H7 (cell line): ENCODE measurements at regions not wholly inside any gene's neighbourhood (a gene's known extent, or its start where the extent isn't known, plus 50 kb on each side); places are given as distances from the start of the nearest gene placed in this dataset.
A peak's percentile ranks its signal among the peaks of the same experiment; 100 is the strongest.

Experiments
- DNase-seq: peaks from one replicate; pipeline ENCODE4 v3.0.0; 2012
- H3K27me3 ChIP-seq: 2 replicates; pipeline ENCODE4 v1.6.0; 2011; ENCODE audit warnings: mild to moderate bottlenecking, low read length; ENCODE audit not compliant: control insufficient read depth, insufficient read depth
- H3K36me3 ChIP-seq: replicated peaks from 2 replicates; pipeline ENCODE4 v1.5.1; 2011; ENCODE audit warnings: low read length; ENCODE audit not compliant: control insufficient read depth, insufficient read depth
- H3K4me3 ChIP-seq: 2 replicates; pipeline ENCODE4 v1.5.1; 2011; ENCODE audit warnings: low read depth, mild to moderate bottlenecking, control low read depth, low read length, moderate library complexity; ENCODE audit not compliant: insufficient read depth

- no peak for DNase-seq
- Histone ChIP-seq H3K27me3 (no peaks in the 10 kb centered on the region), H3K4me3 (no peak overlapping the region), H3K36me3 (no peaks in the 10 kb centered on the region)
Observed at GRCh38 chr2:128475427-128476211, 157.0 kb upstream of the HS6ST1 start.

GRCh38 chr2:128477026-128477820 lies 158.6 kb upstream of the HS6ST1 start:
- DNase-seq: no peak
- H3K27me3 ChIP-seq: no peaks in the 10 kb centered on the region
- no peak overlapping the region for H3K4me3 ChIP-seq
- H3K36me3 ChIP-seq: no peaks in the 10 kb centered on the region

- Histone ChIP-seq H3K27me3 (no peaks in the 10 kb centered on the region), H3K36me3 (no peaks in the 10 kb centered on the region), H3K4me3 (no peak overlapping the region)
- DNase-seq: no peak
Observed at GRCh38 chr2:128477891-128478290, 159.2 kb upstream of the HS6ST1 start.

- Histone ChIP-seq H3K36me3 (no peaks in the 10 kb centered on the region), H3K4me3 (no peak overlapping the region), H3K27me3 (no peaks in the 10 kb centered on the region)
- peak; percentile 54 for DNase-seq
Observed at GRCh38 chr2:128485761-128486639, 167.3 kb upstream of the HS6ST1 start.

- no peaks in the 10 kb centered on the region for H3K27me3 ChIP-seq
- peak; percentile 12 for DNase-seq
- no peaks in the 10 kb centered on the region for H3K36me3 ChIP-seq
- H3K4me3 ChIP-seq: no peak overlapping the region
Observed at GRCh38 chr2:128486640-128487375, 168.1 kb upstream of the HS6ST1 start.

GRCh38 chr2:128487650-128488387 lies 169.2 kb upstream of the HS6ST1 start:
- H3K27me3 ChIP-seq: no peaks in the 10 kb centered on the region
- peak; percentile 41 for DNase-seq
- H3K36me3 ChIP-seq: no peaks in the 10 kb centered on the region
- no peak overlapping the region for H3K4me3 ChIP-seq

GRCh38 chr2:128488434-128488833 lies 169.8 kb upstream of the HS6ST1 start:
- Histone ChIP-seq H3K27me3 (no peaks in the 10 kb centered on the region), H3K4me3 (no peak overlapping the region), H3K36me3 (no peaks in the 10 kb centered on the region)
- DNase-seq: peak; percentile 39

- DNase-seq: no peak
- no peak overlapping the region for H3K4me3 ChIP-seq
- 0 out of 2 replicates have a peak, but pooled peaks cover 1% of the 10 kb centered on the region for H3K27me3 ChIP-seq
- no peaks in the 10 kb centered on the region for H3K36me3 ChIP-seq
Observed at GRCh38 chr2:128489526-128490273, 171.0 kb upstream of the HS6ST1 start.

GRCh38 chr2:128490321-128490720 lies 171.7 kb upstream of the HS6ST1 start:
- Histone ChIP-seq H3K36me3 (no peaks in the 10 kb centered on the region), H3K27me3 (0 out of 2 replicates have a peak, but pooled peaks cover 1% of the 10 kb centered on the region), H3K4me3 (no peak overlapping the region)
- DNase-seq: no peak

GRCh38 chr2:128490881-128491691 lies 172.4 kb upstream of the HS6ST1 start:
- Histone ChIP-seq H3K36me3 (no peaks in the 10 kb centered on the region), H3K27me3 (0 out of 2 replicates have a peak, but pooled peaks cover 1% of the 10 kb centered on the region), H3K4me3 (no peak overlapping the region)
- no peak for DNase-seq

GRCh38 chr2:128491692-128492244 lies 173.1 kb upstream of the HS6ST1 start:
- 0 out of 2 replicates have a peak, but pooled peaks cover 1% of the 10 kb centered on the region for H3K27me3 ChIP-seq
- no peak overlapping the region for H3K4me3 ChIP-seq
- H3K36me3 ChIP-seq: no peaks in the 10 kb centered on the region
- peak; percentile 64 for DNase-seq
